ENCODE measurements at regions not wholly inside any gene's neighbourhood (a gene's known extent, or its start where the extent isn't known, plus 50 kb on each side); places are given as distances from the start of the nearest gene placed in this dataset.

- Histone ChIP-seq H3K9ac (ENCODE audit: low read depth, low read length) (no peak overlapping the region), H3K36me3 (ENCODE audit: control insufficient read depth, insufficient read depth, low read length) (no peaks in the 10 kb centered on the region), H2BK15ac (ENCODE audit: low read depth, low read length) (no peak overlapping the region), H2BK20ac (ENCODE audit: low read depth, low read length) (no peak overlapping the region), H2AFZ (replicated peaks; ENCODE audit: low read length, poor library complexity) (no peak overlapping the region), H3K23ac (ENCODE audit: low read depth, low read length) (no peak overlapping the region), H2AK5ac (ENCODE audit: low read depth, low read length) (no peak overlapping the region), H3K14ac (replicated peaks; ENCODE audit: low read depth, low read length) (no peak overlapping the region), H2BK120ac (ENCODE audit: low read depth, low read length) (no peak overlapping the region), H4K8ac (ENCODE audit: low read depth in 2 of 2, low read length in 2 of 2) (no peak overlapping the region), H3K9me3 (ENCODE audit: control insufficient read depth, insufficient read depth, low read length) (no peaks in the 10 kb centered on the region), H3K4me1 (ENCODE audit: control insufficient read depth, insufficient read depth, low read length) (peaks cover 11% of the 10 kb centered on the region), H3K18ac (ENCODE audit: low read depth, low read length) (no peak overlapping the region), H3K4ac (ENCODE audit: low read depth, low read length) (no peak overlapping the region), H2AK9ac (replicated peaks; ENCODE audit: low read depth, low read length, poor library complexity) (no peak overlapping the region), H3K27me3 (ENCODE audit: control insufficient read depth, insufficient read depth, low read length) (no peaks in the 10 kb centered on the region), H3K79me1 (ENCODE audit: low read depth in 1 of 2, low read length in 2 of 2) (no peaks in the 10 kb centered on the region), H4K20me1 (ENCODE audit: insufficient read depth, low read length) (no peaks in the 10 kb centered on the region), H3K56ac (ENCODE audit: extremely low read depth, insufficient read depth, low read length) (no peak overlapping the region), H3K9me1 (ENCODE audit: insufficient read depth, low read length) (0 out of 2 replicates have a peak, but pooled peaks cover 3% of the 10 kb centered on the region), H3K27ac (ENCODE audit: insufficient read depth, low read length) (no peak overlapping the region), H4K5ac (ENCODE audit: low read depth, low read length) (no peak overlapping the region), H4K91ac (ENCODE audit: insufficient read depth, low read depth, low read length) (no peak overlapping the region), H3K4me2 (ENCODE audit: low read depth, low read length) (no peak overlapping the region), H3K4me3 (ENCODE audit: insufficient read depth, low read depth, low read length) (no peak overlapping the region), H2BK5ac (ENCODE audit: low read depth, low read length, poor library complexity, severe bottlenecking) (no peak overlapping the region)
- CTCF ChIA-PET, result interaction anchor here (0.7 kb wide), 1 partner anchor 31 kb away, joined by 3 read pairs; no protein-coding TSS in a partner anchor
- POLR2A ChIA-PET (ENCODE audit: unreplicated experiment), result no interaction called here
- no TSS peak for BruUV-seq (replicated peaks)
- DNase-seq (no peak), ATAC-seq (ENCODE audit: low read depth) (no peak)
- intact Hi-C loops (cut with micrococcal nuclease) (no loop called here), in situ Hi-C loops (cut with MboI; ENCODE audit: low sequenced_read_pairs) (no loop called here), dilution Hi-C loops (cut with HindIII; ENCODE audit: low sequenced_read_pairs, unreplicated experiment) (no loop called here)
- WGBS, 2 experiments (ENCODE audit: extremely low coverage in 2 of 2, insufficient read length in 1 of 2), result no CpG with 5 or more reads among the region's 4 CpGs
- TF ChIP-seq NFE2L2 (IDR thresholded peaks at IDR 0.05; ENCODE audit: low read depth, low read length), result no peak
- TF ChIP-seq MAFK (IDR thresholded peaks at IDR 0.05; ENCODE audit: low read depth, low read length), result peak; percentile 59; the same call in 1 of the 2 replicates
Measured at GRCh38 chr1:170804879-170805278, 130.5 kb upstream of the MROH9 start.
